T-helper 17 cell (primary cell): ENCODE measurements at regions not wholly inside any gene's neighbourhood (a gene's known extent, or its start where the extent isn't known, plus 50 kb on each side); places are given as distances from the start of the nearest gene placed in this dataset.

Experiments
- ATAC-seq: fragments of 150-1000 bp; cut with Tn5 transposase; 2 replicates; pipeline ENCODE4 v1.10.0; 2021; ENCODE audit warnings: mild to moderate bottlenecking, moderate library complexity
- DNase-seq, 3 donors: peaks; one replicate each; pipeline versions ENCODE4 v3.0.0 to v3.0.0-alpha.2; 2020 to 2021
- H3K9me3 ChIP-seq: one replicate; pipeline ENCODE4 v1.7.0; 2013; ENCODE audit warnings: low read length, mild to moderate bottlenecking; ENCODE audit not compliant: control insufficient read depth, poor library complexity, severe bottlenecking
- H3K27ac Mint-ChIP-seq: one replicate; pipeline ENCODE4 v1.8.0; 2022; ENCODE audit warnings: mild to moderate bottlenecking, moderate library complexity, mixed read lengths
- H3K27me3 Mint-ChIP-seq: one replicate; pipeline ENCODE4 v1.8.0; 2022; ENCODE audit warnings: mixed read lengths
- H3K36me3 Mint-ChIP-seq: one replicate; pipeline ENCODE4 v1.8.0; 2022; ENCODE audit warnings: low read depth, mixed read lengths
- H3K4me1 Mint-ChIP-seq: one replicate; pipeline ENCODE4 v1.8.0; 2022; ENCODE audit warnings: mild to moderate bottlenecking, mixed read lengths
- H3K4me3 Mint-ChIP-seq: one replicate; pipeline ENCODE4 v1.8.0; 2022; ENCODE audit warnings: mild to moderate bottlenecking, moderate library complexity, mixed read lengths

DNA sequence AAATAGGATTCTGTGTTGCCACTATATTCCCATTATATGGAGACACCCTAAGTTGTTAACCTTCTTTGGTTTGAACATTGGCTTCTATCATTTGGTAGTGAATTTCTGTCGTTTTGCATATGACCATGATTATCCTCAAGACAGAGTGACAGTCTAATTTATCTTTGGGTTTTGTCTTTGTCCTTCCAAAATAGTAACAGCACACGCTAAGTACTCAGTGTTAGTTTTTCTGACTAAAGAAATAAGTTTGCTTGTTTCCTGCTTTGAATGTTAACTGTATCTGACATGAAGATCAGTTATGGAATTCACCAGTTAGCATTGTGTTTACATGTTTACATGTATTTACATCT, 352.5 kb upstream of the GRM7 start:
- Mint-ChIP-seq H3K27me3 (no peaks in the 10 kb centered on the region), H3K4me1 (no peaks in the 10 kb centered on the region), H3K27ac (no peak overlapping the region), H3K4me3 (no peak overlapping the region), H3K36me3 (no peaks in the 10 kb centered on the region)
- DNase-seq (no peak), ATAC-seq (no peak)
- H3K9me3 ChIP-seq: no peaks in the 10 kb centered on the region

GRCh38 chr3:6509576-6509975, 351.3 kb upstream of the GRM7 start:
- H3K27ac Mint-ChIP-seq: no peak overlapping the region
- H3K4me3 Mint-ChIP-seq: no peak overlapping the region
- H3K27me3 Mint-ChIP-seq: no peaks in the 10 kb centered on the region
- ATAC-seq (no peak), DNase-seq (no peak)
- H3K9me3 ChIP-seq: no peaks in the 10 kb centered on the region
- no peaks in the 10 kb centered on the region for H3K4me1 Mint-ChIP-seq
- H3K36me3 Mint-ChIP-seq: no peaks in the 10 kb centered on the region

DNA sequence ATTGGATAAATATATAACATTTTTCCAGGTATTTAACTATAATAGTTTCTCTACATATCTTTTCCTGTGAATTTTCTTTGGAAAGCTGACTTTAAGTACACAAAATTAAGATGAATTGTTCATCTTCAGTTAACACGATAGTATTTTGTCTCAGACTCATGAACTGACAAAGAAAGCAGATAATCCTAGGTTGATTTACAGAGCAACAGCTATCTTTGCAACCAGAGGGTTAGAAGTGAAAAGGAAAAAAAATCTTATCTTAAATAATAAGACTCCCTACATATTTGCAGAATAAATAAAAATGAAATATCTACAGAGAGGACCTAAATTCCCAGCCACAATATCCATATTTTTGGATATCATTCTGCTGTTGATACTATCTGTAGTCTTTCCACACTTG, 350.2 kb upstream of the GRM7 start:
- Mint-ChIP-seq H3K27me3 (no peaks in the 10 kb centered on the region), H3K4me3 (no peak overlapping the region), H3K4me1 (no peaks in the 10 kb centered on the region), H3K36me3 (no peaks in the 10 kb centered on the region), H3K27ac (no peak overlapping the region)
- no peaks in the 10 kb centered on the region for H3K9me3 ChIP-seq
- ATAC-seq (no peak), DNase-seq (no peak)

DNA sequence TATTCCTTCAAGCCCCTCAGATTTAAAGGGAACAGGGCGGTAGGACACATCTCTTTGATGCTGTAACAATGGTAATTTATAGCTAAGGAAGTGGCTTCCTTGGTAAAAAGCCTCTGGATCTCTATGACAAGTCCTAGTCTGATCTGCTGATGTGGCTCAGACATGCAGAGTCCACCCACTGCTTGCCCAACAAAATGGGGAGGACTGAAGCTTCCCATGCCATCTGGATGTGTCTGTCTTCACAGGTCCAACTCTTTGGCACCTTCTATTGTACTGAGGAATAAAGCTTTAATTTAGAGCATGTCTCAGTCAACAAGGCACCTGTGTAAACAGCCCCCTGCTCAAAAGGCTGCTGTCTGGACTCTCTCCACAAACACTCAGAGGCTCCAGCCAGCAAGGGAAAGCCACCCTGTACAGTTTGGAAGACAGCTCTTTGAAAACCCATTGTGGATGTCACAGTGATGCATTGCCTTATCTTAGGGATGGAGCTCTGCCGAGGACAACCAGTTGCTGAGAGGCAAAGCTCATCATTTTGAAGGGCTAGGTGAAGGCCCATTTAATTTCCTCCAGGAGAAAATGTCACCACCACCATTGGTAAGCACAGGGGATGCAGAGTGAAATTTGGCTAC, 348.6 kb upstream of the GRM7 start:
- no peaks in the 10 kb centered on the region for H3K27me3 Mint-ChIP-seq
- no peaks in the 10 kb centered on the region for H3K4me1 Mint-ChIP-seq
- DNase-seq: no peak
- no peaks in the 10 kb centered on the region for H3K36me3 Mint-ChIP-seq
- H3K27ac Mint-ChIP-seq: no peak overlapping the region
- ATAC-seq: no peak
- H3K4me3 Mint-ChIP-seq: no peak overlapping the region
- H3K9me3 ChIP-seq: no peaks in the 10 kb centered on the region

- H3K4me1 Mint-ChIP-seq: no peaks in the 10 kb centered on the region
- H3K9me3 ChIP-seq: no peaks in the 10 kb centered on the region
- H3K27me3 Mint-ChIP-seq: no peaks in the 10 kb centered on the region
- ATAC-seq (no peak), DNase-seq (no peak)
- H3K36me3 Mint-ChIP-seq: no peaks in the 10 kb centered on the region
- H3K4me3 Mint-ChIP-seq: no peak overlapping the region
- H3K27ac Mint-ChIP-seq: no peak overlapping the region
These were observed 344.8 kb upstream of the GRM7 start for GRCh38 chr3:6516143-6516542.

- Mint-ChIP-seq H3K36me3 (no peaks in the 10 kb centered on the region), H3K27me3 (no peaks in the 10 kb centered on the region), H3K4me1 (no peaks in the 10 kb centered on the region), H3K27ac (no peak overlapping the region), H3K4me3 (no peak overlapping the region)
- ATAC-seq: no peak
- DNase-seq: no peak
- no peaks in the 10 kb centered on the region for H3K9me3 ChIP-seq
These were observed 344.2 kb upstream of the GRM7 start for GRCh38 chr3:6516694-6517093.

DNA sequence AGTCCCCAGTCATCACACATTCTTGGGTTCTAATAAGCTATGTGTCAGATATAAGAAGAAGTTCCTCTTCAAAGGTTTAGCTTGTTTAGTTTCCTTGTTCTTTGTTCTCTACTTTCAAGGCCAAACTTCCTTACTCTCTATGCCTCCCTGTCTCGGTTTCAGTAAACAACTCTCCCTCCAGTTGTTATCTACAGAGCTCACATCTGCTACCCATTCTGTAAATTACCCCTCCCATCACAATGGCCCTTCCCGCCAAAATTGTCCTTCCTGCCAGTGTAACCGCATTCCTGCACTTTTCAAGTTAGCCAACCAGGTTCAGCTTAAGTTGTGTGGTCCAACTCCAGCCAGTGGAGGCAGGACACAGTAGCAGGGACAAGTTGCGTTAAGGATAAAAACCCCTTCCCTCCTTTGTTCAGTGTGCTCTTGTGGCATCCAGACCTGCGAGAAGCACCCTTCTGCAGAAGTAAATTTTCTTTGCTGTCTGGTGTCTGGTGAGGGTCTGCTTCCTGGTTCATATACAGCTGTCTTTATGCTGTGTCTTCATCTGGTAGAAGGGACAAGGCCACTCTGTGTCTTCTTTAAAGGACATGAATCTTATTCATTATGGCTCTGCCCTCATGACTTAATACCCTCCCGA, 342.1 kb upstream of the GRM7 start:
- Mint-ChIP-seq H3K36me3 (no peaks in the 10 kb centered on the region), H3K4me1 (no peaks in the 10 kb centered on the region), H3K27me3 (no peaks in the 10 kb centered on the region), H3K27ac (no peak overlapping the region), H3K4me3 (no peak overlapping the region)
- H3K9me3 ChIP-seq: no peaks in the 10 kb centered on the region
- ATAC-seq (no peak), DNase-seq (no peak)

DNA sequence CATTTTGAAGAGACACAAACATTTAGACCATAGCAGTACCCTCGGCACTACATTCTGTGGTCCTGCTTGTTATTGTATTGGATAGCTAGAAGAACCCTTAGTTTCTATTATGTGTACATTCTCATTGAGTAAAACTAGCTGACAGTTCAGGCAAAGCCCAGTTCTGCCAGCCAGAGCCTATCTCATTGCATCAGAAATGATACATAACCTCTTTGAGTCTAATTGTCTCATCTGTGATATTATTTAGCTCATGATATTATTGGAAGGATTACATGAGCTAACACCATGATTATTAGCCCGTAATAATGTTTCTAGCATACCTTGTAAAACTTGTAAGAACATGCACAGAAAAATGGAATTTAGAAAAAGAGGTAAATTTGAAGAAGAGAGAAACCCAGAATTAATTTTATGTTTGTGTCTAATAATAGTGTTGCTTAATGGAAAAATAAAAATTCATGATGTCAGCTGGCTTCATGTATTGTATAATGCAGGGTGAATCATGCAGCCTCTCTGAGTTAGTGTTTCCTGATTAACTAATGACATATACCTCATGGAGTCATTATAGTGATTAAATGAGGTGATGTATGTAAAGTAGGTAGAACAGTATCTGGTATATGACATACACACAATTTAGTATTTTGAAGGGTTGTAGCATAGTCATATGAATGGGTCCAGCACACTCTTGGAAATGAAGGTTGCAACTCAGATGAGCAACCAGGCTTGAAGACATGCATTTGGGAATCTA, 339.4 kb upstream of the GRM7 start:
- Mint-ChIP-seq H3K4me3 (no peak overlapping the region), H3K36me3 (no peaks in the 10 kb centered on the region), H3K4me1 (no peaks in the 10 kb centered on the region), H3K27ac (no peak overlapping the region), H3K27me3 (no peaks in the 10 kb centered on the region)
- no peaks in the 10 kb centered on the region for H3K9me3 ChIP-seq
- DNase-seq (no peak), ATAC-seq (no peak)

DNA sequence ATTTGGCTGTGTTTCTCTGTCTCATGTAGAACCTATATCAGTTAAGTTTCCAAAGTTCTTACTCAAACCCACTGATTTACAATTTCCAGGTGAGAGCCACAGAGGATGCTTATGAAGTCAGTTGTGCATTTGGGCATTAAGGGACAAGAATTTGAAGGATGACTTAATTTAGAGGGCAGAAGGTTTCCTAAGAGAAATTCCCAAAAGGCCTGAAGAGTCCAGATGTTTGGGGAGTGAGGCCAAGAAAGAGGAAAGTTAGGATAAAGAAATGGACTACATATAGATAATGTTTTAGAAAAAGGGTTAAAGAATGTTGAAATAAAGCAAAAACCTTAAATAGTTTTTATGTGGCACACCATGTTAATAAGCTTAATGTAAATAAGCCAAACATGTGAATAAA, 338.7 kb upstream of the GRM7 start:
- ATAC-seq (no peak), DNase-seq (no peak)
- Mint-ChIP-seq H3K4me3 (no peak overlapping the region), H3K4me1 (no peaks in the 10 kb centered on the region), H3K36me3 (no peaks in the 10 kb centered on the region), H3K27me3 (no peaks in the 10 kb centered on the region), H3K27ac (no peak overlapping the region)
- H3K9me3 ChIP-seq: no peaks in the 10 kb centered on the region

DNA sequence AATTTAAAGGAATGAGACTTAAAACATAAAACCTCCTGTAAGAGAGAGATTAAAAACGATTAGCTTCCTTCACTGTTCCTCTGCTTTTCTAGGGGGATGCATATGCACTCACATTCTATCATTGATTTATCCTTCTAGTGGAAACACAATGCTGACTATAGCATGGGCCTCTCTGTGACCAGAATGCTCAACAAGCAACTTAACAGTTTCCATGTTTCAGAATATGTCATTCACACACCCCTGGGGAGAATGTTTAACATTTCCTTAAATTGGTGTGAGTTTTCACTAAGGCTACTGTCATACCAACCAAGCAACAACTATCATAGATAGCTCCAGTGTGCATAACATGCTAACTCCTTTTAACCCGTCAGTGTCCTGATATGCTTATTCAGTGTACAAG, 337.9 kb upstream of the GRM7 start:
- Mint-ChIP-seq H3K27ac (no peak overlapping the region), H3K27me3 (no peaks in the 10 kb centered on the region), H3K4me3 (no peak overlapping the region), H3K4me1 (no peaks in the 10 kb centered on the region), H3K36me3 (no peaks in the 10 kb centered on the region)
- DNase-seq: no peak
- no peaks in the 10 kb centered on the region for H3K9me3 ChIP-seq
- ATAC-seq: no peak

GRCh38 chr3:6524479-6524878, 336.4 kb upstream of the GRM7 start:
- Mint-ChIP-seq H3K27me3 (no peaks in the 10 kb centered on the region), H3K36me3 (no peaks in the 10 kb centered on the region), H3K27ac (no peak overlapping the region), H3K4me1 (no peaks in the 10 kb centered on the region), H3K4me3 (no peak overlapping the region)
- ATAC-seq (no peak), DNase-seq (no peak)
- no peaks in the 10 kb centered on the region for H3K9me3 ChIP-seq

DNA sequence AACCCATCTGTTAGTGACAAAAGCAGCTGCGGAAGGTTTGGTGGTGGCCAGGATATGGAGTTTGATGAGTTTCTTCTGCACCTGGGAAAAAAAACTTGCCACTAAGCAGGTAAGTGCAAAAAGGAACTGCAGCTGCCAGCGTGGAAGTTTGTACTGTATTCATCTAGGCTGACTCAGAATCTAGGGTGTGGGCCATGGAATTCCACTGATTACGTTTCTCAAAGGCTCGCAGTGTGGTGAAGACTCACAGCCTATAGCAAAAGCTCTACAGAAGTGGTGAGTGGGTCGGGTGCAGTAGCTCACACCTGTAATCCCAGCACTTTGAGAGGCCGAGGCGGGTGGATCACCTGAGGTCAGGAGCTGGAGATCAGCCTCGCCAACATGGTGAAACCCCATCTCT, 334.6 kb upstream of the GRM7 start:
- DNase-seq (no peak), ATAC-seq (no peak)
- no peaks in the 10 kb centered on the region for H3K27me3 Mint-ChIP-seq
- no peak overlapping the region for H3K27ac Mint-ChIP-seq
- H3K4me3 Mint-ChIP-seq: no peak overlapping the region
- no peaks in the 10 kb centered on the region for H3K4me1 Mint-ChIP-seq
- H3K36me3 Mint-ChIP-seq: no peaks in the 10 kb centered on the region
- H3K9me3 ChIP-seq: no peaks in the 10 kb centered on the region

- H3K4me1 Mint-ChIP-seq: no peaks in the 10 kb centered on the region
- H3K27me3 Mint-ChIP-seq: no peaks in the 10 kb centered on the region
- no peaks in the 10 kb centered on the region for H3K36me3 Mint-ChIP-seq
- ATAC-seq: no peak
- no peak overlapping the region for H3K4me3 Mint-ChIP-seq
- DNase-seq: no peak
- no peak overlapping the region for H3K27ac Mint-ChIP-seq
- no peaks in the 10 kb centered on the region for H3K9me3 ChIP-seq
These were observed 334.1 kb upstream of the GRM7 start for GRCh38 chr3:6526861-6527260.

DNA sequence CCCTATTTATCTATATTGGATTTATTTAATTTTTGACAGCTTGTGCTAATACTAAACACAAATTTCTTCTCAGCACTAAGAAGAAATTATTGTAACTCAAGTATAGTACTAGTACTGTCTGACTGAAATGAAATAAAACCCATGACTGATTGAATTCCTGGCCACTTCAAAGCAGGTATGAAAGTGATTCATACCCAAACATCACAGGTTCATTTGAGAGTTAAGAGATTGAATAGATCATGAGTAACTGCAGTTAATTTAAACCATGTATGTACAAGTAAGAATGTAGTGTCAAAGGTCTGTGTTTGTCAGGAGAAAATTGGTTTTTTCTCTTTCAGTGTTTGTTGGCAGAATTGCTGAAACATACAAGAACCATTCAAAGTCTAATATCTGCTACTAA, 332.0 kb upstream of the GRM7 start:
- no peak for DNase-seq
- Mint-ChIP-seq H3K4me1 (no peaks in the 10 kb centered on the region), H3K4me3 (no peak overlapping the region), H3K27me3 (no peaks in the 10 kb centered on the region), H3K27ac (no peak overlapping the region), H3K36me3 (no peaks in the 10 kb centered on the region)
- no peaks in the 10 kb centered on the region for H3K9me3 ChIP-seq
- no peak for ATAC-seq
